KMS-11 (cell line): ENCODE measurements at regions not wholly inside any gene's neighbourhood (a gene's known extent, or its start where the extent isn't known, plus 50 kb on each side); places are given as distances from the start of the nearest gene placed in this dataset.

Source experiments
- H2AFZ ChIP-seq: fragments of 200-600 bp; sonication (generic); 2 replicates; pipeline ENCODE4 v1.6.1; 2016; ENCODE audit warnings: antibody characterized with exemption, mixed run types, low read depth
- H3K27ac ChIP-seq: fragments of 200-600 bp; sonication (generic); 2 replicates; pipeline ENCODE4 v1.6.1; 2016; ENCODE audit warnings: mild to moderate bottlenecking, mixed run types
- H3K27me3 ChIP-seq: fragments of 200-600 bp; sonication (generic); 2 replicates; pipeline ENCODE4 v1.6.1; 2017; ENCODE audit warnings: mild to moderate bottlenecking, low read depth, mixed run types, moderate library complexity; ENCODE audit not compliant: insufficient read depth
- H3K36me3 ChIP-seq: fragments of 200-600 bp; sonication (generic); 2 replicates; pipeline ENCODE4 v1.6.1; 2017; ENCODE audit warnings: mild to moderate bottlenecking, mixed run types; ENCODE audit not compliant: insufficient read depth
- H3K4me1 ChIP-seq: fragments of 200-600 bp; sonication (generic); 2 replicates; pipeline ENCODE4 v1.6.1; 2016; ENCODE audit warnings: mild to moderate bottlenecking, low read depth, mixed run types; ENCODE audit not compliant: poor library complexity, severe bottlenecking
- H3K4me2 ChIP-seq: fragments of 200-600 bp; sonication (generic); 2 replicates; pipeline ENCODE4 v1.7.0; 2016; ENCODE audit warnings: mild to moderate bottlenecking, mixed run types
- H3K4me3 ChIP-seq: fragments of 200-600 bp; sonication (generic); IDR thresholded peaks from 2 replicates; pipeline ENCODE4 v1.6.1; 2017; ENCODE audit warnings: low read depth, low read length, mixed read lengths; ENCODE audit not compliant: insufficient read depth
- H3K79me2 ChIP-seq: fragments of 200-600 bp; sonication (generic); 2 replicates; pipeline ENCODE4 v1.6.1; 2016; ENCODE audit warnings: low read depth, mixed run types; ENCODE audit not compliant: insufficient read depth
- H3K9ac ChIP-seq: fragments of 200-600 bp; sonication (generic); 2 replicates; pipeline ENCODE4 v1.6.1; 2016; ENCODE audit warnings: mild to moderate bottlenecking, mixed run types
- H4K20me1 ChIP-seq: fragments of 200-600 bp; sonication (generic); 2 replicates; pipeline ENCODE4 v1.6.1; 2016; ENCODE audit warnings: mild to moderate bottlenecking, mixed run types; ENCODE audit not compliant: insufficient read depth
- CTCF ChIP-seq: fragments of 200-600 bp; sonication (generic); conservative IDR thresholded peaks from 2 replicates; pipeline ENCODE4 v1.6.1; 2017; ENCODE audit warnings: low read depth, mild to moderate bottlenecking, antibody characterized with exemption, low read length, moderate library complexity, mixed read lengths

- TF ChIP-seq CTCF = no peak
- no peak overlapping the region for H2AFZ ChIP-seq
- no peak overlapping the region for H3K27ac ChIP-seq
- H3K79me2 ChIP-seq = no peaks in the 10 kb centered on the region
- no peak overlapping the region for H3K4me2 ChIP-seq
- H3K4me3 ChIP-seq = no peak overlapping the region
- H3K9ac ChIP-seq = no peak overlapping the region
- H3K4me1 ChIP-seq = no peaks in the 10 kb centered on the region
- H3K27me3 ChIP-seq = no peaks in the 10 kb centered on the region
- H3K36me3 ChIP-seq = no peaks in the 10 kb centered on the region
- no peaks in the 10 kb centered on the region for H4K20me1 ChIP-seq
Measured at GRCh38 chr2:4965556-4966320, 726.4 kb upstream of the SOX11 start.

DNA sequence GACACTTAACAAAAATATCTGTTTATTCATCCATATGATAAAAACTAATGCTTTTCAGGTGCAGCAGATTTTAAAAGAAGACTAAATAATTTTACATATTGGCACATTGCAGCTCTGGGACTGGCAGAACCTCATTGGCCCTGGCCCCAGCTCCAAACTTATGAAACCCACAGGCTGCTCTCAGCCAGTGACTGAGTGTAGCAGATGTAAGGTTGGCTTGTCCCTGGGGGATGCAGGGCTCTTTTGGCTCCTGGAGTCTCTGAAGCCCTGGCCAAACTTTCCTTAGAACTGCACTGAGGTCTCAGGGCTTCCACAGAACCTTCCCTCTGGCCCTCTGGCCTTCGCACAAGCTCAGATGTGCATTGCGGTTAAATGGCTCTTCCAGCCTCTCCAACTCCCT is 725.0 kb upstream of the SOX11 start:
- Histone ChIP-seq H3K4me3 (no peak overlapping the region), H3K4me2 (no peak overlapping the region), H3K9ac (no peak overlapping the region), H4K20me1 (no peaks in the 10 kb centered on the region), H3K4me1 (no peaks in the 10 kb centered on the region), H3K36me3 (no peaks in the 10 kb centered on the region), H3K27me3 (no peaks in the 10 kb centered on the region), H3K27ac (no peak overlapping the region), H2AFZ (no peak overlapping the region), H3K79me2 (no peaks in the 10 kb centered on the region)
- TF ChIP-seq CTCF = no peak

DNA sequence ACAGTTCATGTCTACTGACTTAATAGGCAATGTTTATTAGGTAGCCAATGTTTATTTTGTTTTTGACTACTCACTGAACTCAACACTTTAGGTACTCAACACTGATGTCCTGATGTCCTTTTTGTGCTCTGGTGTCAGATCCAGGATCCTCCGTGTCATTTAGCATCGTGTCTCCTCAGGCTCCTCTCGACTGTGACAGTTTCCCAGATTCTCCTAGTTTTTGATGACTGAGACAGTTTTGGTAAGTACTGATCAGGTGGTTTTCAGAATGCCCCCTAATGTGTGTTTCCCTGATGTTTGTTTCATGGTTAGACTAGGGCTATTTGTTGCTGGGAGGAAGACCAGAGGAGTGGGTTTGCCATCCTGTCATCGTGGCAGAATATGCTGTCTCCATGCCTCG is 719.7 kb upstream of the SOX11 start:
- Histone ChIP-seq H3K36me3 (no peaks in the 10 kb centered on the region), H2AFZ (no peak overlapping the region), H3K27me3 (no peaks in the 10 kb centered on the region), H3K79me2 (no peaks in the 10 kb centered on the region), H3K4me1 (no peaks in the 10 kb centered on the region), H3K4me2 (no peak overlapping the region), H3K9ac (no peak overlapping the region), H4K20me1 (no peaks in the 10 kb centered on the region), H3K27ac (no peak overlapping the region), H3K4me3 (no peak overlapping the region)
- TF ChIP-seq CTCF = no peak

DNA sequence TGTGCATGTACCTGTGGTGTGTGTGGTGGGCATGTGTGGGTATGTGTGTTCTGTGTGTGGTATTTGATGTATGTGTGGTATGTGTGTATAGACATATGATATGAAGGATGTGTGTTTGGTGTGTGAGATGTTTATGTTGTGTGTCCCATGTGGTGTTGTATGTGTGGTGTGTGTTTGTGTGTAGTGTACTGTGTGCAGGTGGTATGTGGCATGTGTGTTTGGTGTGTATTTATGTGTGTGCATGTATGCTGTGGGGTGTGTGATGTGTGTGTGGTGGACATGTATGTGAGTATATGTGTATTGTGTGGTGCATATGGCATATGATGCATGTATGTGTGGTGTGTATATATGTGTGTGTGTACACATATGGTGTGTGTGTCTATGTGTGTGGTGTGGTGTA is 718.8 kb upstream of the SOX11 start:
- H4K20me1 ChIP-seq = no peaks in the 10 kb centered on the region
- no peaks in the 10 kb centered on the region for H3K79me2 ChIP-seq
- H3K9ac ChIP-seq = no peak overlapping the region
- no peaks in the 10 kb centered on the region for H3K4me1 ChIP-seq
- H3K27ac ChIP-seq = no peak overlapping the region
- no peak overlapping the region for H3K4me2 ChIP-seq
- H2AFZ ChIP-seq = no peak overlapping the region
- no peaks in the 10 kb centered on the region for H3K27me3 ChIP-seq
- TF ChIP-seq CTCF = no peak
- H3K36me3 ChIP-seq = no peaks in the 10 kb centered on the region
- H3K4me3 ChIP-seq = no peak overlapping the region
